ENCODE measurements at regions not wholly inside any gene's neighbourhood (a gene's known extent, or its start where the extent isn't known, plus 50 kb on each side); places are given as distances from the start of the nearest gene placed in this dataset.
"Not testable (repeated sequence)": the region's sequence is repeated elsewhere in the genome, so short reads cannot be mapped to it uniquely, and the experiment has no call there.

DNA sequence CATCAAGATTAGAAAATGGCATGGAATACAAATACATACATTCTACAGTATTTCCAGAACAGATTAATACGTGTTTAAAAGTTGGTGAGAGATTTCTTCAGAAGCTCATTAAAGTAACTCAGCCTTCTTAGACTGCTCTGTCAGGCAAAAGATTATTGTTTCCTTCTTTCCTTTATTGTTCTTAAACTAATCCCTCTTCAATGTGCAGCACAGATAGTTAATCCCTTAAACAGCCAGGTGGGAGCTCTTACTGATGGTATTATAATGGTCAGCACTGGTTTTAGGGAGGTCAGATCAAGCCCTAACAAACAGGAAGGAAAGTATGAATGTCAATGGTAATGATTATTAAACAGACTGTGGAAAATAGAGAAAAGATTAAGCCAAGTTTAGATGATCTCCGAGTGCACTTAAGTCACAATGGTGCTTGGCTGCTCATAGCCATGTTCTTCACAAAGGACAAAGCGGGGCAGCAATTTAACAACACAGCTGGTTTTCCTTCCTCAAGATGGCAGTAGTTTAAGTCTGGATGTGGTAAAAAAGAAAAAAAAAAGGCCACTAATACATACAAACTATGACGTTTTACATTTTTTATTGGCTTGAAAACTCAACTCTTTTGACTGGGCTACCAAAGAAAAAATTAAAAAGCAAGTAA lies 992.6 kb downstream of the PCDH9 start:
- Histone ChIP-seq H3K36me3 (no peaks in the 10 kb centered on the region), H3K4me3 (ENCODE audit: low read depth, low read length) (no peak overlapping the region), H3K9me3 (ENCODE audit: severe bottlenecking) (no peaks in the 10 kb centered on the region), H3K27ac (no peak overlapping the region), H3K27me3 (ENCODE audit: insufficient read depth, low read depth, severe bottlenecking) (no peaks in the 10 kb centered on the region)
- DNase-seq: peak; percentile 17
- TF ChIP-seq, protein P1, sequence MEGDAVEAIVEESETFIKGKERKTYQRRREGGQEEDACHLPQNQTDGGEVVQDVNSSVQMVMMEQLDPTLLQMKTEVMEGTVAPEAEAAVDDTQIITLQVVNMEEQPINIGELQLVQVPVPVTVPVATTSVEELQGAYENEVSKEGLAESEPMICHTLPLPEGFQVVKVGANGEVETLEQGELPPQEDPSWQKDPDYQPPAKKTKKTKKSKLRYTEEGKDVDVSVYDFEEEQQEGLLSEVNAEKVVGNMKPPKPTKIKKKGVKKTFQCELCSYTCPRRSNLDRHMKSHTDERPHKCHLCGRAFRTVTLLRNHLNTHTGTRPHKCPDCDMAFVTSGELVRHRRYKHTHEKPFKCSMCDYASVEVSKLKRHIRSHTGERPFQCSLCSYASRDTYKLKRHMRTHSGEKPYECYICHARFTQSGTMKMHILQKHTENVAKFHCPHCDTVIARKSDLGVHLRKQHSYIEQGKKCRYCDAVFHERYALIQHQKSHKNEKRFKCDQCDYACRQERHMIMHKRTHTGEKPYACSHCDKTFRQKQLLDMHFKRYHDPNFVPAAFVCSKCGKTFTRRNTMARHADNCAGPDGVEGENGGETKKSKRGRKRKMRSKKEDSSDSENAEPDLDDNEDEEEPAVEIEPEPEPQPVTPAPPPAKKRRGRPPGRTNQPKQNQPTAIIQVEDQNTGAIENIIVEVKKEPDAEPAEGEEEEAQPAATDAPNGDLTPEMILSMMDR (IDR thresholded peaks at IDR 0.05; ENCODE audit: low read depth, low read length): no peak

DNA sequence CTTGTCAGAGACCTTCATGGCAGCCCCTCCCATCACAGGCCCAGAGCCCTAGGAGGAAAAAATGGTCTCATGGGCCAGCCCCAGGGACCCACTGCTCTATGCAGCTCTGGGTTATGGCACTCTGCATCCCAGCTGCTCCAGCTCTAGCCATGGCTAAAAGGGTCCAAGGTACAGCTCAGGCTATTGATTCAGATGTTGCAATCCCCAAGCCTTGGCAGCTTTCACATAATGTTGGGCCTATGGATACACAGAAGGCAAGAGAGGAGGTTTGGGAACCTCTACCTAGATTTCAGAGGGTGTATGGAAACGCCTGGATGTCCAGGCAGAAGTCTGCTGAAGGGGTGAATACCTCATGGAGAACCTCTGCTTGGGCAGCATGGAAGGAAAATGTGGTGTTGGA lies 996.0 kb downstream of the PCDH9 start:
- Histone ChIP-seq H3K36me3 (no peaks in the 10 kb centered on the region), H3K4me3 (ENCODE audit: low read depth, low read length) (no peak overlapping the region), H3K9me3 (ENCODE audit: severe bottlenecking) (no peaks in the 10 kb centered on the region), H3K27me3 (ENCODE audit: insufficient read depth, low read depth, severe bottlenecking) (no peaks in the 10 kb centered on the region), H3K27ac (no peak overlapping the region)
- no peak for DNase-seq
- TF ChIP-seq, protein P1 (IDR thresholded peaks at IDR 0.05; ENCODE audit: low read depth, low read length): no peak

DNA sequence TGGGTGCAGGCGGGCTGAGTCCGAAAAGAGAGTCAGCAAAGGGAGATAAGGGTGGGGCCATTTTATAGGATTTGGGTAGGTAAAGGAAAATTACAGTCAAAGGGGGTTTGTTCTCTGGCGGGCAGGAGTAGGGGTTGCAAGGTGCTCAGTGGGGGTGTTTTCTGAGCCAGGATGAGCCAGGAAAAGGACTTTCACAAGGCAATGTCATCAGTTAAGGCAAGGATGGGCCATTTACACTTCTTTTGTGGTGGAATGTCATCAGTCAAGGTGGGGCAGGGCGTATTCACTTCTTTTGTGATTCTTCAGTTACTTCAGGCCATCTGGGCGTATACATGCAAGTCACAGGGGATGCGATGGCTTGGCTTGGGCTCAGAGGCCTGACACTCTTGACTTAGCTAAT lies 998.2 kb downstream of the PCDH9 start:
- not testable (repeated sequence) for H3K27ac ChIP-seq; H3K4me3 ChIP-seq (ENCODE audit: low read depth, low read length); DNase-seq; H3K36me3 ChIP-seq; H3K27me3 ChIP-seq (ENCODE audit: insufficient read depth, low read depth, severe bottlenecking); H3K9me3 ChIP-seq (ENCODE audit: severe bottlenecking)

DNA sequence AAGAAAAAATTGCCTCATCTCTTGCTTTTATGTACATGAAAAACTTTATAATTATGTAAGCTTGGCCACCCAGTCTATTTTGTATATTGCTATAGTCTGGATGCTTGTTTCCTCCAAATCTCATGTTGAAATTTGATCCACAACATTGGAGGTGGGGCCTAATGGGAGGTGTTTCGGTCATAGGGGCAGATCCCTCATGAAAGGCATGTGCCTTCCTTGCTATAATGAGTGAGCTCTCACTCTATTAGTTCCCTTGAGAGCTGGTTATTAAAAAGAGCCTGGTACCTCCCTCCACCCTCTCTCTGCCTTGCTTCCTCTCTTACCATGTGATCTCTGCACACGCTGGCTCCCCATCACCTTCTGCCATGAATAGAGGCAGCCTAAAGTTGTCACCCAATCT lies 1005.1 kb downstream of the PCDH9 start:
- Histone ChIP-seq H3K27me3 (ENCODE audit: insufficient read depth, low read depth, severe bottlenecking) (peaks cover 6% of the 10 kb centered on the region), H3K36me3 (no peaks in the 10 kb centered on the region), H3K4me3 (ENCODE audit: low read depth, low read length) (no peak overlapping the region), H3K9me3 (ENCODE audit: severe bottlenecking) (no peaks in the 10 kb centered on the region), H3K27ac (no peak overlapping the region)
- TF ChIP-seq, protein P1 (IDR thresholded peaks at IDR 0.05; ENCODE audit: low read depth, low read length): no peak
- no peak for DNase-seq

DNA sequence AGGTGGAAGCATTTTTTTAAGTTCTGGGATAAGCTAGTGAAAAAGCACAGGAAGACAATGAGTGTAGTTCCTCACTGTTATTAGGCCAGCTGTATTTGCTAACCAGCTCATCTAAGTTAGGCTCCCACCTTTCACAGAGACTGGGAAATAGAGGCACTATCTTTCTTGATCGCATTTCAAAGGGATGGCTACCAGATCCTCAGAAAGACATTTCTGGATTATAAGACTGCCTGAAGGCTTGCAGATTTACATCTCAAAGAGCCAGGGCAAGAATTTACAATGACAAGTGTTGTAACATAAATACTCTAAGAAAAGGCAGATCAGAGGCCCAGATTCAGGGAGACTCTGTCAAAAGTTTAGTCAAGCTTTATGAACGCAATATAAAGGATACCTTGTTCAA lies 1005.5 kb downstream of the PCDH9 start:
- H3K27ac ChIP-seq: no peak overlapping the region
- H3K27me3 ChIP-seq (ENCODE audit: insufficient read depth, low read depth, severe bottlenecking): peaks cover 6% of the 10 kb centered on the region
- TF ChIP-seq, protein P1 (IDR thresholded peaks at IDR 0.05; ENCODE audit: low read depth, low read length): no peak
- H3K36me3 ChIP-seq: no peaks in the 10 kb centered on the region
- no peak overlapping the region for H3K4me3 ChIP-seq (ENCODE audit: low read depth, low read length)
- DNase-seq: no peak
- no peaks in the 10 kb centered on the region for H3K9me3 ChIP-seq (ENCODE audit: severe bottlenecking)

DNA sequence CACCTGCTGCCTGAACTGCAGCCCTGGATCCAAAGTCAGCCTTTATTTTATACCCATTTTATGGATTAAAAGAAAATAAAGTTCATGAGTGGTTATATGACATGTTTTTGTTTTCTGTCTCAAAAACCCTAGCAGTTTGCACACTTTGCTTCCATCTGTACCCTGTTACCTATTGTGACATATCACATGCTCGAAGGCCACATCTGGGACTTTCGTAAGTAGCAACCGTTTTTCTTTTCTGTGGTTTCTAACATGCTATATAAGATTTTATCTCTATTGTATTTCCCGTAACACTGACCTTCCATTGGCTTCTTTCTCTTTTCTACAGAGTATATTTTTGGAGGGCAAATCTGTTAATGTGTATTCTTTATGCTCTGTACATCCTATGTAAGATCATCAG lies 1007.2 kb downstream of the PCDH9 start:
- peaks cover 6% of the 10 kb centered on the region for H3K27me3 ChIP-seq (ENCODE audit: insufficient read depth, low read depth, severe bottlenecking)
- no peaks in the 10 kb centered on the region for H3K36me3 ChIP-seq
- H3K9me3 ChIP-seq (ENCODE audit: severe bottlenecking): no peaks in the 10 kb centered on the region
- TF ChIP-seq, protein P1 (IDR thresholded peaks at IDR 0.05; ENCODE audit: low read depth, low read length): no peak
- H3K27ac ChIP-seq: no peak overlapping the region
- DNase-seq: no peak
- no peak overlapping the region for H3K4me3 ChIP-seq (ENCODE audit: low read depth, low read length)
